Thoracic aorta (tissue), 2 donors: ENCODE measurements at regions not wholly inside any gene's neighbourhood (a gene's known extent, or its start where the extent isn't known, plus 50 kb on each side); places are given as distances from the start of the nearest gene placed in this dataset.
"Not testable (repeated sequence)": the region's sequence is repeated elsewhere in the genome, so short reads cannot be mapped to it uniquely, and the experiment has no call there.

Experiments used
- ATAC-seq: fragments of 150-250 bp; one replicate; pipeline ENCODE4 v1.8.0; 2017; ENCODE audit warnings: low read depth; ENCODE audit not compliant: insufficient number of reproducible peaks, low FRiP score
- DNase-seq: peaks from one replicate; pipeline ENCODE4 v3.0.0-alpha.2; 2020; ENCODE audit warnings: low spot score
- H3K27ac ChIP-seq, 2 donors: fragments of 200-600 bp; sonication (generic); 1 replicate in 1 of 2; 2 replicates in 1 of 2; pipeline ENCODE4 v1.5.1; 2016; ENCODE audit warnings: mild to moderate bottlenecking in 2 of 2, moderate library complexity in 2 of 2
- H3K27me3 ChIP-seq: fragments of 200-600 bp; sonication (generic); replicated peaks from 2 replicates; pipeline ENCODE4 v1.6.0; 2016; ENCODE audit warnings: mild to moderate bottlenecking; ENCODE audit not compliant: insufficient read depth
- H3K36me3 ChIP-seq: fragments of 200-600 bp; sonication (generic); one replicate; pipeline ENCODE4 v1.5.1; 2016
- H3K4me1 ChIP-seq, 2 donors: fragments of 200-600 bp; sonication (generic); 1 replicate in 1 of 2; 2 replicates in 1 of 2; pipeline versions ENCODE4 v1.5.1 to v1.6.0; 2016; ENCODE audit warnings: low read depth in 2 of 2, mild to moderate bottlenecking in 1 of 2; ENCODE audit not compliant: control insufficient read depth in 1 of 2
- H3K4me3 ChIP-seq: fragments of 200-600 bp; sonication (generic); 2 replicates; pipeline ENCODE4 v1.5.1; 2016; ENCODE audit warnings: mild to moderate bottlenecking
- H3K9me3 ChIP-seq: fragments of 200-600 bp; sonication (generic); 2 replicates; pipeline ENCODE4 v1.5.1; 2016
- CTCF ChIP-seq: fragments of 200-600 bp; sonication (generic); IDR thresholded peaks from one replicate; pipeline ENCODE4 v1.5.1; 2019; ENCODE audit warnings: antibody characterized with exemption

DNA sequence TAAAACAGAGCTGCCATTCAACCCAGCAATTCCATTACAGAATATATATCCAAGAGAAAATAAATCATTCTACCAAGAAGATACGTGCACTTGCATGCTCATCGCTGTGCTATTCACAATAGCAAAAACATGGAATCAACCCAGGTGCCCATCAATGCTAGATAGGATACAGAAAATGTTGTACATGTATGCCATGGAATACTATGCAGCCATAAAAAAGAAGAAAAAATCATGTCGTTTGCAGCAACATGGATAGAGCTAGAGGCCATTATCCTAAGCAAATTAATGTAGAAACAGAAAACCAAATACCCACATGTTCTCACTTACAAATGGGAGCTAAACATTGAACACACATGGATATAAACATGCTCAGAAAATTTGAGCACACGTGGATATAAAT, 633.1 kb upstream of the CITED2 start:
- H3K27ac ChIP-seq = no peak overlapping the region

GRCh38 chr6:140003217-140003616, 628.8 kb upstream of the CITED2 start:
- H3K4me1 ChIP-seq = no peaks in the 10 kb centered on the region
- H3K27ac ChIP-seq = no peak overlapping the region
- H3K36me3 ChIP-seq = no peaks in the 10 kb centered on the region
- H3K27me3 ChIP-seq = no peaks in the 10 kb centered on the region
- H3K9me3 ChIP-seq = no peaks in the 10 kb centered on the region
- no peak for ATAC-seq
- TF ChIP-seq CTCF = no peak
- no peak for DNase-seq
- H3K4me3 ChIP-seq = no peak overlapping the region

More for the DNA sequence above, 633.1 kb upstream of the CITED2 start:
- Histone ChIP-seq H3K4me1 (no peaks in the 10 kb centered on the region), H3K36me3 (no peaks in the 10 kb centered on the region), H3K27me3 (no peaks in the 10 kb centered on the region), H3K9me3 (no peaks in the 10 kb centered on the region), H3K4me3 (no peak overlapping the region)
- no peak for TF ChIP-seq CTCF
- no peak for ATAC-seq
- no peak for DNase-seq

- Histone ChIP-seq H3K4me1 (no peaks in the 10 kb centered on the region), H3K27me3 (no peaks in the 10 kb centered on the region), H3K4me3 (no peak overlapping the region), H3K27ac (no peak overlapping the region), H3K36me3 (no peaks in the 10 kb centered on the region), H3K9me3 (no peaks in the 10 kb centered on the region)
- no peak for ATAC-seq
- no peak for TF ChIP-seq CTCF
- no peak for DNase-seq
Measured at GRCh38 chr6:140002396-140003022, 628.1 kb upstream of the CITED2 start.

- ATAC-seq (no peak), DNase-seq (no peak)
- Histone ChIP-seq H3K27ac (no peak overlapping the region), H3K9me3 (no peaks in the 10 kb centered on the region), H3K27me3 (no peaks in the 10 kb centered on the region), H3K36me3 (no peaks in the 10 kb centered on the region), H3K4me3 (no peak overlapping the region), H3K4me1 (no peaks in the 10 kb centered on the region)
- TF ChIP-seq CTCF = no peak
Measured at GRCh38 chr6:140001821-140002341, 627.4 kb upstream of the CITED2 start.

DNA sequence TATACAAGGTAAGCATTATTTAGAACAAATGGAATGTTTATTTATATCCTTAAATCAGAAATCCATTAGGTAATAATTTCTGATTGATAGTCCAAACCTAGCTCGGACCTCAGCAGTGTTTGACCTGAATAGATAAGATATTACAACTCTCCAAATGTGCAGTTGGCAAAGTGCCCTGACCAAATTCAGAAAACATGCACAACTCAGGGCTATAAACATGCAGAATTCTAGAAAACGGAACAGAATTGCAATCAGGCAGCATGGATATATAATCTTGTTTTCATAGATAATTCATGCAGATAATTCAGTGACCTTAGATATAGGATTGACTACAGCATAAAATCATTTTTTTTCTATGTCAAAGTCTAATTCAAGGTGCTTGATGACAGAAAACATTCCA, 626.6 kb upstream of the CITED2 start:
- no peaks in the 10 kb centered on the region for H3K36me3 ChIP-seq
- ATAC-seq = no peak
- H3K9me3 ChIP-seq = no peaks in the 10 kb centered on the region
- H3K27me3 ChIP-seq = no peaks in the 10 kb centered on the region
- TF ChIP-seq CTCF = no peak
- H3K4me3 ChIP-seq = no peak overlapping the region
- H3K4me1 ChIP-seq = no peaks in the 10 kb centered on the region
- no peak overlapping the region for H3K27ac ChIP-seq
- no peak for DNase-seq

DNA sequence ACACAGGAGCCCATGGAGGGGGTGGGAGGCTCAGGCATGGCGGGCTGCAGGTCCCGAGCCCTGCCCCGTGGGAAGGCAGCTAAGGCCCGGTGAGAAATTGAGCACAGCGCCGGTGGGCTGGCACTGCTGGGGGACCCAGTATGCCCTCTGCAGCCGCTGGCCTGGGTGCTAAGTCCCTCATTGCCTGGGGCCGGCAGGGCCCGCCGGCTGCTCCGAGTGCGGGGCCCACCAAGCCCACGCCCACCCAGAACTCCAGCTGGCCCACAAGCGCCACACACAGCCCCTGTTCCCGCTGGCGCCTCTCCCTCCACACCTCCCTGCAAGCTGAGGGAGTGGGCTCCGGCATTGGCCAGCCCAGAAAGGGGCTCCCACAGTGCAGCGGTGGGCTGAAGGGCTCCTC, 625.2 kb upstream of the CITED2 start:
- H3K36me3 ChIP-seq, H3K4me1 ChIP-seq, H3K27me3 ChIP-seq, DNase-seq, ATAC-seq, H3K27ac ChIP-seq, H3K9me3 ChIP-seq, H3K4me3 ChIP-seq: not testable (repeated sequence)

DNA sequence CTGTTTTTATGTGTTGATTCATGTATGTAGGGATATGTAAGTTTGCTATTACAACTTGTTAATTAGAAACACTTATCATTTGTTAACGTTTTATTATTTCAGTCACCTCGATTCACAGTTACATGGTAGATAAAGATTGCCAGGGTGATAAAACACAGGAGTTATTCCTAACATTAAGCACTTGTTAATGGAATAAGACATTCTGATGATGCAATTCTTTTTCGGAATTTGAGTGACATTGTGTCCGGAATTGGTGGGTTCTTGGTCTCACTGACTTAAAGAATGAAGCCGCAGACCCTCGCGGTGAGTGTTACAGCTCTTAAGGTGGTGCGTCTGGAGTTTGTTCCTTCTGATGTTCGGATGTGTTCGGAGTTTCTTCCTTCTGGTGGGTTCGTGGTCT, 624.0 kb upstream of the CITED2 start:
- H3K27me3 ChIP-seq, H3K36me3 ChIP-seq, H3K4me1 ChIP-seq, H3K9me3 ChIP-seq, ATAC-seq, H3K4me3 ChIP-seq, DNase-seq, H3K27ac ChIP-seq: not testable (repeated sequence)
